Adrenal gland (tissue), 9 donors: ENCODE measurements at regions not wholly inside any gene's neighbourhood (a gene's known extent, or its start where the extent isn't known, plus 50 kb on each side); places are given as distances from the start of the nearest gene placed in this dataset.

Experiments used
- DNase-seq, 7 donors: peaks; one replicate each; pipeline ENCODE4 v3.0.0-alpha.2; 2019 to 2020
- H3K27ac ChIP-seq, 5 donors: fragments of 200-600 bp; sonication (generic) in 4 of 5; 1 replicate in 3 of 5; 2 replicates in 2 of 5; pipeline versions ENCODE4 v1.5.1 to v1.8.0; 2016 to 2020; ENCODE audit warnings: mild to moderate bottlenecking in 1 of 5
- H3K27me3 ChIP-seq: fragments of 200-600 bp; 2 replicates; pipeline ENCODE4 v1.8.0; 2021
- H3K36me3 ChIP-seq, 2 donors: fragments of 200-600 bp; replicated peaks in 1 of 2; 1 replicate in 1 of 2; 2 replicates in 1 of 2; pipeline versions ENCODE4 v1.5.1 to v1.8.0; 2018 to 2022
- H3K4me1 ChIP-seq, 2 donors: fragments of 200-600 bp; replicated peaks in 1 of 2; 1 replicate in 1 of 2; 2 replicates in 1 of 2; pipeline versions ENCODE4 v1.5.1 to v1.8.0; 2018 to 2021
- H3K4me3 ChIP-seq, 4 donors: fragments of 200-600 bp; sonication (generic) in 3 of 4; one replicate each; pipeline ENCODE4 v1.5.1; 2016 to 2018
- H3K9me3 ChIP-seq, 3 donors: fragments of 200-600 bp; sonication (generic) in 1 of 3; replicated peaks in 1 of 3; 1 replicate in 2 of 3; 2 replicates in 1 of 3; pipeline versions ENCODE4 v1.5.1 to v1.8.0; 2016 to 2021
- POLR2A ChIP-seq, 2 donors: fragments of 450-650 bp; IDR thresholded peaks; one replicate each; pipeline ENCODE4 v1.6.1; 2017; ENCODE audit warnings: antibody characterized with exemption in 2 of 2, mild to moderate bottlenecking in 2 of 2, moderate library complexity in 1 of 2
- WGBS, 4 donors: extraction: QIAGEN DNeasy Blood & Tissue Kit in 2 of 4; methylation state at CpG; one replicate each; pipeline versions ENCODE4 v1.1.5 to v1.1.7; 2013 to 2017; 5-methylcytosine and 5-hydroxymethylcytosine counted together
- intact Hi-C, 2 donors: fragments of 100-400 bp; cut with DNase I; formaldehyde crosslinking; loops; one replicate each; pipeline versions ENCODE4 v1.14.1 to v1.15.0; 2022 to 2023
- TF ChIP-seq, protein P1 (sequence below), 6 experiments: fragments of 450-650 bp in 4 of 6; fragments of 200-600 bp in 2 of 6; sonication (generic) in 1 of 6; IDR thresholded peaks; 1 replicate in 5 of 6; 2 replicates in 1 of 6; pipeline versions ENCODE4 v1.5.1 to v1.8.0; 2016 to 2021; ENCODE audit warnings: antibody characterized with exemption in 6 of 6, mild to moderate bottlenecking in 2 of 6, moderate library complexity in 1 of 6
- donor health status: healthy with polysubstance abuse.
- donor health status: Bipolar disorder and iron deficiency.
- donor health status: DM: yes; HTN: yes; CAD: no.
- donor health status: DM: no; HTN: no; CAD: no.
- donor health status: DM: no; HTN: no; CAD: no.

DNA sequence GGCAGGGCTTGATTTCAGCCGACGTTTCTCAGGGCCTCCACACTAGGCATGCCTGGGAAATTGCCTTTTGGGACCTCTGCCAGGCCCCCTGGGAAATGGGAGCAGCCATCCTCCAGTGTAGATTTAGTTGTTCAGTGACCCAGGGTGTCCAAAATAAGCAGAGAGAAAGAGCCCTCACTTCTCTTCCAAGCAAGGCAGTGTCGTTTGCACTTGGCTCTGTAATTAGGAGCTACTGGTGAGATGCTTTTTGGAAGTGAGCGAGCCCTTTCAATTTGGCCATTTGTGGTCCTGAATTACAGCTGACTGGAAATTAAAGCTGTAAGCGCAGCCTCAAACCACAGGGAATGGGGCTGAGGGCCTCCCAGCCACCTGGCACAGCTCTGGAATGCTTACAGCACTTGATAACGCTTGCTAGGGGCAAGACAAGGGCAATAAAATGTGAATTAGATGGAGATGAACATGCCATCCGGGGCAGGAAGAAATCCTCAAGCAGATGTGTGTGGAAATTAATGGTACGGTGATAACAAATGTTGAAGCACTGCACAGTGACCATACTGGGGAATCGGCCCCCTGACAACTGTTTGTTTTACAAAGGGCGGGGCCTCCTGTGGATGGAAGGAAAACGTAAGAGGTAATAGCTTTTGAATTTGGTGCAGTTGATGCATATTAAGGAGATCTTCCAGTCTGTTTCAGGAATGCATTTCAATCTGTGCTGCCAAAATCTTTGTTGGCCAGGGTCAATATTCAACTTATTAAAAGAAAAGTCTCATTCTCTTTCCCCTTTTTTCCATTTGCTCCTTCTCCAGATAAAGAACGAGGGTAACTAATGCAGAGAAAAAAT is 173.1 kb downstream of the UXS1 start:
- TF ChIP-seq POLR2A (IDR thresholded peaks at IDR 0.05) = no peak
- TF ChIP-seq, protein P1, sequence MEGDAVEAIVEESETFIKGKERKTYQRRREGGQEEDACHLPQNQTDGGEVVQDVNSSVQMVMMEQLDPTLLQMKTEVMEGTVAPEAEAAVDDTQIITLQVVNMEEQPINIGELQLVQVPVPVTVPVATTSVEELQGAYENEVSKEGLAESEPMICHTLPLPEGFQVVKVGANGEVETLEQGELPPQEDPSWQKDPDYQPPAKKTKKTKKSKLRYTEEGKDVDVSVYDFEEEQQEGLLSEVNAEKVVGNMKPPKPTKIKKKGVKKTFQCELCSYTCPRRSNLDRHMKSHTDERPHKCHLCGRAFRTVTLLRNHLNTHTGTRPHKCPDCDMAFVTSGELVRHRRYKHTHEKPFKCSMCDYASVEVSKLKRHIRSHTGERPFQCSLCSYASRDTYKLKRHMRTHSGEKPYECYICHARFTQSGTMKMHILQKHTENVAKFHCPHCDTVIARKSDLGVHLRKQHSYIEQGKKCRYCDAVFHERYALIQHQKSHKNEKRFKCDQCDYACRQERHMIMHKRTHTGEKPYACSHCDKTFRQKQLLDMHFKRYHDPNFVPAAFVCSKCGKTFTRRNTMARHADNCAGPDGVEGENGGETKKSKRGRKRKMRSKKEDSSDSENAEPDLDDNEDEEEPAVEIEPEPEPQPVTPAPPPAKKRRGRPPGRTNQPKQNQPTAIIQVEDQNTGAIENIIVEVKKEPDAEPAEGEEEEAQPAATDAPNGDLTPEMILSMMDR (IDR thresholded peaks at IDR 0.05) = no peak
- 54 to 60% (median 57%) methylated on average over 10 to 12 of the region's 12 CpGs for WGBS, 4 donors
- Histone ChIP-seq H3K4me1 (no peaks in the 10 kb centered on the region), H3K27me3 (no peaks in the 10 kb centered on the region), H3K27ac (no peak overlapping the region), H3K9me3 (no peaks in the 10 kb centered on the region), H3K36me3 (no peaks in the 10 kb centered on the region), H3K4me3 (no peak overlapping the region)
- intact Hi-C loops = no loop called here
- peak in 2 of 7 donors; percentile 7 to 27 for DNase-seq

DNA sequence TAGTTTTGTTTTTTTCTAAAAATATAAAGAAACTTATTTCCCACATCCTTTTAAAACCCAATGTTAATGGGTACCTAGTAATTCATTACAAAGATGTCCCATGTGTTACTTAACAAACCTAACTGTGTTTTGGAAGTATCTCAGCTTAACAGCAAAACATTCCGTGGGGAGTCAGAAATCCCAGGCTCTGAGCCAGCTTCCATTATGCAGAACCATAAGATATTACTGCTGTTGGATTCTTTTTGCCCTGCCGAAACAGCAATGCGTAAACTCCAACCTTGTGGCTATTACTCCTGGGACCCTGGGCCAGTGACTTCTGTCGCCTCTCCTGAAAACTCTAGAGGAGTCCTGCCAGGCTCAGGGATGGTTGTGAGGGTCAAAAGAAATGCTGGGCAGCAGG is 174.1 kb downstream of the UXS1 start:
- no peaks in the 10 kb centered on the region for H3K9me3 ChIP-seq
- no peaks in the 10 kb centered on the region for H3K27me3 ChIP-seq
- H3K36me3 ChIP-seq = no peaks in the 10 kb centered on the region
- no peak overlapping the region for H3K4me3 ChIP-seq
- H3K4me1 ChIP-seq = no peaks in the 10 kb centered on the region
- intact Hi-C loops = no loop called here
- DNase-seq = no peak
- TF ChIP-seq, protein P1 (IDR thresholded peaks at IDR 0.05) = no peak
- WGBS, 4 donors = 60 to 74% (median 73%) methylated on average over 4 of the region's 4 CpGs
- H3K27ac ChIP-seq = peak overlapping the region in 1 of 5 donors; percentile 10

DNA sequence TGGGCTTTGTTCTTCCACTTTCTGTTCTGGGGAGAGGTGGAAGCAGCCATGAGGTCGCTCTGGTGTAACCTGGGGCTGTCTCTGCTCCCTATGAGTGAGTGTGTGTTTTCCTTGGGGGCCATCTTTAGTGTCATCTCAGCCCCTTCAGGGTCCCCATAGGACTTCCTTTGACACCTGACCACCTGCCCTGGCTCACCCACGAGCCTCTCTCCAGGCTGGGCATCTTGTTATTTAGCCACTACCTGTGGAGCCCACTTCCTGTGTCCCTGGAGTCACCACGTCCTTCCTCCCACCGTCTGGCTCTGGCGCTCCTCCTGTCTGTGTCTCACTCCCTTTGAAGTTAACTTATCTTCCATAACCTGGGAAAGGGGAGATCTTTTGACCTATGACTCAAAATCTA is 176.0 kb downstream of the UXS1 start:
- no peak for DNase-seq
- Histone ChIP-seq H3K27ac (no peak overlapping the region), H3K9me3 (no peaks in the 10 kb centered on the region), H3K4me3 (no peak overlapping the region), H3K36me3 (no peaks in the 10 kb centered on the region), H3K27me3 (no peaks in the 10 kb centered on the region), H3K4me1 (no peaks in the 10 kb centered on the region)
- 34 to 59% (median 45%) methylated on average over 5 of the region's 5 CpGs for WGBS, 4 donors
- intact Hi-C loops = no loop called here
- no peak for TF ChIP-seq POLR2A (IDR thresholded peaks at IDR 0.05)
- TF ChIP-seq, protein P1 (IDR thresholded peaks at IDR 0.05) = no peak

DNA sequence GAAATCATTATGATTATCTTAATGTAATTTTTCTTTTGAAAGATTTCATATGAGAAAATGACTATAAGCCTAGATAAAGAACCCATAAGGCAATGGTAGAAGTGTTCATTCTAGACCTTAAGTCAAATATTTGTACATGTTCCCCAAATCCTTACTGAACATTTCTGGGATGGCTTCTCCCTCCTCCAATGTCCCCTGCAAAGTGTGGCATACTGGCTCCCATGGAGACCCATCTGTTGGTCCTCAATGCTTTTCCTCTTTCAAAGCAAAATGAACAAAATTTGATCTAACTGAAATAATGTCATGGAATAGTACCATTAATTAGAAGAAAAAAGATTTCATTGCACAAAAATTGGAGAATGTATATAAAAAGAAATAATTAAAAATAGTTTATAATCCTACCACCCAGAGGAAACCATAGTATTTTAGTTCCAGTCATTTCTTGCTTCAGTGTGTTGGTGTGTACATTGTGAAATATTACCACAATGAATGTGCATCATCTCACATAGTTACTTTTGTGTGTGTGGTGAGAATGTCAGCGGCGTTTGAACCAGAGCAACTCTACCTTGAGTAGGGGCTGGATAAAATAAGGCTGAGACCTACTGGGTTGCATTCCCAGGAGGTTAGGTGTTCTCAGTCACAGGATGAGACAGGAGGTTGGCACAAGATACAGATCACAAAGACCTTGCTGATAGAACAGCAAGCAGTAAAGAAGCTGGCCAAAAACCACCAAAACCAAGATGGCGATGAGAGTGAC is 181.3 kb downstream of the UXS1 start:
- TF ChIP-seq, protein P1 (IDR thresholded peaks at IDR 0.05) = no peak
- TF ChIP-seq POLR2A (IDR thresholded peaks at IDR 0.05) = no peak
- H3K27me3 ChIP-seq = no peaks in the 10 kb centered on the region
- intact Hi-C loops = no loop called here
- no peaks in the 10 kb centered on the region for H3K36me3 ChIP-seq
- no peak overlapping the region for H3K27ac ChIP-seq
- no peaks in the 10 kb centered on the region for H3K9me3 ChIP-seq
- H3K4me3 ChIP-seq = no peak overlapping the region
- no peaks in the 10 kb centered on the region for H3K4me1 ChIP-seq
- 56 to 91% (median 87%) methylated on average over 3 of the region's 3 CpGs for WGBS, 4 donors
- DNase-seq = no peak
